OCI-M1 (cell line): ENCODE measurements at regions not wholly inside any gene's neighbourhood (a gene's known extent, or its start where the extent isn't known, plus 50 kb on each side); places are given as distances from the start of the nearest gene placed in this dataset.
"Not testable (repeated sequence)": the region's sequence is repeated elsewhere in the genome, so short reads cannot be mapped to it uniquely, and the experiment has no call there.

Source experiments
- DNase-seq: peaks from one replicate; lab custom pipeline; 2025; lab: John Stamatoyannopoulos, UW

- no peak for DNase-seq
These were observed 109.1 kb upstream of the FSCB start for GRCh38 chr14:44616204-44616603.

- DNase-seq = no peak
These were observed 106.1 kb upstream of the FSCB start for GRCh38 chr14:44613061-44613712.

GRCh38 chr14:44612002-44612401 is 104.9 kb upstream of the FSCB start:
- no peak for DNase-seq

- DNase-seq = no peak
These were observed 102.9 kb upstream of the FSCB start for GRCh38 chr14:44609876-44610510.

GRCh38 chr14:44609201-44609600 is 102.1 kb upstream of the FSCB start:
- DNase-seq = no peak

- no peak for DNase-seq
These were observed 100.6 kb upstream of the FSCB start for GRCh38 chr14:44607701-44608100.

- no peak for DNase-seq
These were observed 99.5 kb upstream of the FSCB start for GRCh38 chr14:44606576-44606975.

GRCh38 chr14:44601266-44601665 is 94.2 kb upstream of the FSCB start:
- not testable (repeated sequence) for DNase-seq

GRCh38 chr14:44589180-44589579 is 82.1 kb upstream of the FSCB start:
- no peak for DNase-seq

GRCh38 chr14:44586910-44587309 is 79.8 kb upstream of the FSCB start:
- no peak for DNase-seq

GRCh38 chr14:44576356-44576755 is 69.3 kb upstream of the FSCB start:
- no peak for DNase-seq

GRCh38 chr14:44567997-44568396 is 60.9 kb upstream of the FSCB start:
- peak; percentile 1 for DNase-seq

GRCh38 chr14:44565968-44566367 is 58.9 kb upstream of the FSCB start:
- DNase-seq = no peak

GRCh38 chr14:44564908-44565307 is 57.8 kb upstream of the FSCB start:
- no peak for DNase-seq
